K562 (cell line): ENCODE measurements at regions not wholly inside any gene's neighbourhood (a gene's known extent, or its start where the extent isn't known, plus 50 kb on each side); places are given as distances from the start of the nearest gene placed in this dataset.
"Not testable (repeated sequence)": the region's sequence is repeated elsewhere in the genome, so short reads cannot be mapped to it uniquely, and the experiment has no call there.

Experiments used
- TF ChIP-seq, protein P1 (sequence below): sonication (generic); formaldehyde crosslinking; IDR thresholded peaks from 2 replicates; pipeline ENCODE4 v1.8.0; 2022; ENCODE audit warnings: missing genetic modification reagents, mild to moderate bottlenecking, borderline replicate concordance
- TF ChIP-seq, protein P2 (sequence below), 2 experiments: fragments of 150-350 bp in 1 of 2; IDR thresholded peaks; 2 replicates each; pipeline ENCODE4 v1.6.1; 2012 to 2016; ENCODE audit warnings: low read depth in 2 of 2, low read length in 2 of 2, mild to moderate bottlenecking in 1 of 2, moderate library complexity in 1 of 2
- TF ChIP-seq, protein P3 (sequence below), 3 experiments: IDR thresholded peaks in 2 of 3; conservative IDR thresholded peaks in 1 of 3; 2 replicates each; pipeline ENCODE4 v1.5.1; 2011 to 2012; ENCODE audit warnings: low read length in 3 of 3, mild to moderate bottlenecking in 3 of 3, control low read depth in 2 of 3, improper control_type of control experiment in 1 of 3, inconsistent platforms in 1 of 3, low read depth in 1 of 3, mixed read lengths in 1 of 3, moderate library complexity in 1 of 3; ENCODE audit not compliant: insufficient read depth in 2 of 3

DNA sequence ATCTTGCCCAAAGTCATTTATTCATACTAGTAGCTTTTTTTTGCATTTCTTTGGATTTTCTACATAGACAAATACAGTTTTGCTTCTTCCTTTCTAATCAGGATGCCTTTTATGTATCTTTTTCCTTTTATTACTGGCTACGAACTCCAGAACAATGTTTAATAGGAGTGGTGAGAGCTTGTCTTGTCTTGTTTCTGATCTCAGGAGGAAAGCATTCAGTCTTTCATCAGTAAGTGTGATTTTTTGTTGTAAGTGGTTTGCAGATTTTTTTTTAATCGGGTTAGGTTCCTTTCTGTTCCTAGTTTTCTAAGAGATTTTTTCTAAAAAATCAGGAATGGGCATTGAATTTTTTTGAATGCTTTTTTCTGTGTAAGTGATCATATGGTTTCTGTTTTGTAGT is 86.8 kb downstream of the PROP1 start:
- TF ChIP-seq, protein P1, sequence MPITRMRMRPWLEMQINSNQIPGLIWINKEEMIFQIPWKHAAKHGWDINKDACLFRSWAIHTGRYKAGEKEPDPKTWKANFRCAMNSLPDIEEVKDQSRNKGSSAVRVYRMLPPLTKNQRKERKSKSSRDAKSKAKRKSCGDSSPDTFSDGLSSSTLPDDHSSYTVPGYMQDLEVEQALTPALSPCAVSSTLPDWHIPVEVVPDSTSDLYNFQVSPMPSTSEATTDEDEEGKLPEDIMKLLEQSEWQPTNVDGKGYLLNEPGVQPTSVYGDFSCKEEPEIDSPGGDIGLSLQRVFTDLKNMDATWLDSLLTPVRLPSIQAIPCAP = not testable (repeated sequence)
- TF ChIP-seq, protein P2, sequence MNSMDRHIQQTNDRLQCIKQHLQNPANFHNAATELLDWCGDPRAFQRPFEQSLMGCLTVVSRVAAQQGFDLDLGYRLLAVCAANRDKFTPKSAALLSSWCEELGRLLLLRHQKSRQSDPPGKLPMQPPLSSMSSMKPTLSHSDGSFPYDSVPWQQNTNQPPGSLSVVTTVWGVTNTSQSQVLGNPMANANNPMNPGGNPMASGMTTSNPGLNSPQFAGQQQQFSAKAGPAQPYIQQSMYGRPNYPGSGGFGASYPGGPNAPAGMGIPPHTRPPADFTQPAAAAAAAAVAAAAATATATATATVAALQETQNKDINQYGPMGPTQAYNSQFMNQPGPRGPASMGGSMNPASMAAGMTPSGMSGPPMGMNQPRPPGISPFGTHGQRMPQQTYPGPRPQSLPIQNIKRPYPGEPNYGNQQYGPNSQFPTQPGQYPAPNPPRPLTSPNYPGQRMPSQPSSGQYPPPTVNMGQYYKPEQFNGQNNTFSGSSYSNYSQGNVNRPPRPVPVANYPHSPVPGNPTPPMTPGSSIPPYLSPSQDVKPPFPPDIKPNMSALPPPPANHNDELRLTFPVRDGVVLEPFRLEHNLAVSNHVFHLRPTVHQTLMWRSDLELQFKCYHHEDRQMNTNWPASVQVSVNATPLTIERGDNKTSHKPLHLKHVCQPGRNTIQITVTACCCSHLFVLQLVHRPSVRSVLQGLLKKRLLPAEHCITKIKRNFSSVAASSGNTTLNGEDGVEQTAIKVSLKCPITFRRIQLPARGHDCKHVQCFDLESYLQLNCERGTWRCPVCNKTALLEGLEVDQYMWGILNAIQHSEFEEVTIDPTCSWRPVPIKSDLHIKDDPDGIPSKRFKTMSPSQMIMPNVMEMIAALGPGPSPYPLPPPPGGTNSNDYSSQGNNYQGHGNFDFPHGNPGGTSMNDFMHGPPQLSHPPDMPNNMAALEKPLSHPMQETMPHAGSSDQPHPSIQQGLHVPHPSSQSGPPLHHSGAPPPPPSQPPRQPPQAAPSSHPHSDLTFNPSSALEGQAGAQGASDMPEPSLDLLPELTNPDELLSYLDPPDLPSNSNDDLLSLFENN (IDR thresholded peaks at IDR 0.05; ENCODE audit: low read depth in 2 of 2, low read length in 2 of 2) = not testable (repeated sequence)
- TF ChIP-seq, protein P3, sequence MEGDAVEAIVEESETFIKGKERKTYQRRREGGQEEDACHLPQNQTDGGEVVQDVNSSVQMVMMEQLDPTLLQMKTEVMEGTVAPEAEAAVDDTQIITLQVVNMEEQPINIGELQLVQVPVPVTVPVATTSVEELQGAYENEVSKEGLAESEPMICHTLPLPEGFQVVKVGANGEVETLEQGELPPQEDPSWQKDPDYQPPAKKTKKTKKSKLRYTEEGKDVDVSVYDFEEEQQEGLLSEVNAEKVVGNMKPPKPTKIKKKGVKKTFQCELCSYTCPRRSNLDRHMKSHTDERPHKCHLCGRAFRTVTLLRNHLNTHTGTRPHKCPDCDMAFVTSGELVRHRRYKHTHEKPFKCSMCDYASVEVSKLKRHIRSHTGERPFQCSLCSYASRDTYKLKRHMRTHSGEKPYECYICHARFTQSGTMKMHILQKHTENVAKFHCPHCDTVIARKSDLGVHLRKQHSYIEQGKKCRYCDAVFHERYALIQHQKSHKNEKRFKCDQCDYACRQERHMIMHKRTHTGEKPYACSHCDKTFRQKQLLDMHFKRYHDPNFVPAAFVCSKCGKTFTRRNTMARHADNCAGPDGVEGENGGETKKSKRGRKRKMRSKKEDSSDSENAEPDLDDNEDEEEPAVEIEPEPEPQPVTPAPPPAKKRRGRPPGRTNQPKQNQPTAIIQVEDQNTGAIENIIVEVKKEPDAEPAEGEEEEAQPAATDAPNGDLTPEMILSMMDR (IDR thresholded peaks at IDR 0.05 in 2 of 3, conservative IDR thresholded peaks at IDR 0.05 in 1 of 3; ENCODE audit: insufficient read depth in 2 of 3, low read depth in 1 of 3, low read length in 3 of 3) = not testable (repeated sequence)
